Effector memory CD4-positive, alpha-beta T cell (primary cell): ENCODE measurements at regions not wholly inside any gene's neighbourhood (a gene's known extent, or its start where the extent isn't known, plus 50 kb on each side); places are given as distances from the start of the nearest gene placed in this dataset.

Experiments used
- DNase-seq, 3 donors: peaks; one replicate each; pipeline ENCODE4 v3.0.0-alpha.2; 2020
- H3K27ac ChIP-seq: 2 replicates; pipeline ENCODE4 v1.7.0; 2013; ENCODE audit warnings: mild to moderate bottlenecking, low read length, moderate library complexity; ENCODE audit not compliant: insufficient read depth, poor library complexity, severe bottlenecking
- H3K27me3 ChIP-seq: replicated peaks from 2 replicates; pipeline ENCODE4 v1.7.0; 2013; ENCODE audit warnings: mild to moderate bottlenecking, low read length; ENCODE audit not compliant: insufficient read depth, control insufficient read depth, poor library complexity, severe bottlenecking
- H3K36me3 ChIP-seq: 2 replicates; pipeline ENCODE4 v1.7.0; 2013; ENCODE audit warnings: mild to moderate bottlenecking, low read length, moderate library complexity; ENCODE audit not compliant: control insufficient read depth, insufficient read depth
- H3K4me1 ChIP-seq: 2 replicates; pipeline ENCODE4 v1.7.0; 2013; ENCODE audit warnings: low read length, mild to moderate bottlenecking; ENCODE audit not compliant: control insufficient read depth, insufficient read depth, poor library complexity, severe bottlenecking
- H3K4me3 ChIP-seq: 2 replicates; pipeline ENCODE4 v1.7.0; 2013; ENCODE audit warnings: low read length, low read depth, mild to moderate bottlenecking; ENCODE audit not compliant: insufficient read depth, poor library complexity, severe bottlenecking
- H3K9me3 ChIP-seq: 2 replicates; pipeline ENCODE4 v1.7.0; 2013; ENCODE audit warnings: mild to moderate bottlenecking, low read length, moderate library complexity; ENCODE audit not compliant: control insufficient read depth

DNA sequence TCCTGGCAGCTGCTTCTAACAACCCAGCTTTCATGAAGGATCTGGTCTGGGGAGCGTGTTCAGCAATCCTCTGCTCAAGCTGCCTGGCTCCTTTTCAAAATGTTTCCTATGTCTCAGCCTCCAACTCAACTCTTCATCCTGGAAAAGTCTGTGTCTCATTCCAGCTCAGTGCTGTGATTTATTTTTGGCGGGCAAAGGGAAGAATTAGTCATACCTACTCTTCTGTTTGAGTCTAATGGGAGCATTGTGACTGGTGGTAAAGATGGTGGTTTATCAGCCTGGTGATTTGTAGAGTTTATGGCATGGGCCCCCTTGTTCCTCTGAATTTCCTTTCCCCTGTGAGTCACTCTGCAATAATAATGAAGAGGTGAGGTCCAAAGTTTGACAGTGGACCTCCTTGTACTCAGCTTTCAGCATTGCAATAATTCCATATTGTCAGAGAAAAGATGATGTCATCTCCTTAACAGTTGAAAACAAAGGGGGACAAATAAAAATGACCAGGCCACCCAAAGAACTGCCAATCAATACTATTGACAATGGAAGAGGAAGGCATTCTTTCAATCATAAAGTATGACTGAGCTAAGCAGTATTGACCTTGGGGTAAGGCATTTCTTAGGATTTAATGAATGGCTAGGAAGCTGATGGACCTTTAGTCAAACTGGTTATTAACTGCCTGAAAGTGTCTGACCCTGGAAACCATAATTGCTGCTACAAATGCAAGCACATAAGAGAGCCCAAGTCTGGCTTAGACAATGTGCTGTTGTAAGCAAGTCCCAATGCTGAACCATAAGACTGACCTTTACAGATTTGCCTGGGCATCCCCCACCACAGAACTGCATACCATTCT, 204.7 kb upstream of the MCTP2 start:
- no peaks in the 10 kb centered on the region for H3K9me3 ChIP-seq
- H3K27me3 ChIP-seq, result no peaks in the 10 kb centered on the region
- no peaks in the 10 kb centered on the region for H3K36me3 ChIP-seq
- DNase-seq, result no peak
- no peak overlapping the region for H3K27ac ChIP-seq
- H3K4me3 ChIP-seq, result no peak overlapping the region
- H3K4me1 ChIP-seq, result no peaks in the 10 kb centered on the region

DNA sequence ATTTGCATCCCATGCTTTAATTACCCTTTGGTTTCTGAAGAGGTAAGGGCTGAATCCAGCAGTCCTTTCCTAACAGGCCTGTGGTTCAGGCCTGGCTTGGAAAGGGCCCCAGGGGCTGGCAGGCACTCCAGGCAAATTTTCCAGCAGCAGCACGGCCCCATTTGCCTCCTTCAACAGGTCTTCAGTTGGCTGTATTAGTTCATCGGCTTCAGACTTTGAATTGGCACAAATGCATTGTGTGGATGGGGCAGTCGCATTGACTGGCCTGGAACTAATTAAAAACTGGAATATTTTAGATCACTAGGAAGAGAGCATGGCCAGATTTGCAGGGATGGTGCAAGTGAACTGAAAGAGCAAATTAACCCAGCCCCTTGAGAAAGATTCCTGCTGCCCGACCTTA, 207.8 kb upstream of the MCTP2 start:
- no peaks in the 10 kb centered on the region for H3K4me1 ChIP-seq
- H3K27ac ChIP-seq, result no peak overlapping the region
- H3K9me3 ChIP-seq, result no peaks in the 10 kb centered on the region
- DNase-seq, result no peak
- no peaks in the 10 kb centered on the region for H3K27me3 ChIP-seq
- H3K36me3 ChIP-seq, result no peaks in the 10 kb centered on the region
- no peak overlapping the region for H3K4me3 ChIP-seq

DNA sequence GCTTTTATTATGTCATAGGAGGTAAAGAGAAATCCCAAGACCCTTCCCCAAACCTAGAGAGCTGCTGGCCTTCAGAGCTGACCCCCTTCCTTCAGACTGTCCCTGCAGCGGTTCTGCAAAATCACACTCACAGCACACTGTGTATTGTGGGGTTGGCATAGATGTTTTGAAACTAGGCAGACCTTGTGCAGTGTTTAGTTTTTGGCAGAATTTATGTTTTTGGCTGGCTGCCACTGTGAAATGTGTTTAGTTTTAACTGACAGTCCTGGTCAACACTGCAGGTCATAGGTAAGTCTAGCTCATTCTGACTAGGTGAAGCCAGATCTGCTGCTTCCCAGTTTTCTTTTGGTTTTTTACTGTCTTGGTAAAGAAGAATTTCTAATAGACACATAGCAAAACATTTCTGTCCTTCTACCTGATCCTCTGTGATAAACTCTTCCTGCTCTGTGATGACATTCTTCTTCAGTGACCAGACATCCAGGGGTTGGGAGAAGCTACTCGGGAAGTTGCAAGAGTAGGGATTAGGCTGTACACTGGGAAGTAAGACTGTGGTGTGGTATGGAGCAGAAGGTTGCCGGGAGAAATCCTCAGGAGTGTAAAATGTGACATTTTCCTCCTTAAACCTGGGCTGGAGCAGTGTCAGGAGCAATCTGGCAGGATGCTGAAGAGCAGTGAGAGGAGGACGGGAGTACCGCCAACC, 209.6 kb upstream of the MCTP2 start:
- Histone ChIP-seq H3K27me3 (no peaks in the 10 kb centered on the region), H3K4me1 (no peaks in the 10 kb centered on the region), H3K36me3 (no peaks in the 10 kb centered on the region), H3K27ac (no peak overlapping the region), H3K4me3 (no peak overlapping the region), H3K9me3 (no peaks in the 10 kb centered on the region)
- DNase-seq, result no peak

DNA sequence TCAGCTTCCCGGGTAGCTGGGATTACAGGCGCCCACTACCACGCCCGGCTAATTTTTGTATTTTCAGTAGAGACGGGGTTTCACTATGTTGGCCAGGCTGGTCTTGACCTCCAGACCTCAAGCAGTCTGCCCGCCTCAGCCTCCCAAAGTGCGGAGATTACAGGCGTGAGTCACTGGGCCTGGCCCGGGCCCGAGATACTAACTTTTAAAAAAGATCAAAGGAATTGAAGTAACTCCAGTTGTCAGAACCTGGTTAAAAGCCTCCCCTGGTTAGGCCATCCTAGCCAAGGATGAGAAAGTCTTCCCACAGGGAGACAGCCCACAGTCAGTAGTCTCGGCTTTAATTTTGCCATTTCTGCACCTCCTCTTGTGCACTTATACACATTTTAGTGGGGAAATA, 212.3 kb upstream of the MCTP2 start:
- Histone ChIP-seq H3K4me3 (no peak overlapping the region), H3K27me3 (no peaks in the 10 kb centered on the region), H3K9me3 (no peaks in the 10 kb centered on the region), H3K4me1 (no peaks in the 10 kb centered on the region), H3K36me3 (no peaks in the 10 kb centered on the region), H3K27ac (no peak overlapping the region)
- no peak for DNase-seq

DNA sequence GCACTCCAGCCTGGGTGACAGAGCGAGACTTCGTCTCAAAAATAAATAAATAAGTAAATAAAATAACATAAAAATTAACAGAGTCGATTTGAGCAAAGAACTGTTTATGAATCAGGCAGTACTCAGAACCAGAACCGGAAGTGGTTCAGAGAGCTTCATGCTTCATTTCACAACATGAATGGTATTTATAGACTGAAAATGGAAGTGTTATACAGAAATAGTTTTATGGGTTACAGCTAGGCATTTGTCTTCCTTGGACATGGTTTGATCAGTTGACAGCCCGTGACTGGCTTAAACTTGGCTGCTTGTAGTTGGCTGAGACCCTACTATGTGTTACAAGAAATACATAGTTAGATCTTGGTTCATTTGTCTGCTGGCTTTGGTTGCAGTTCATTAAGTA, 216.0 kb upstream of the MCTP2 start:
- H3K4me1 ChIP-seq, result no peaks in the 10 kb centered on the region
- no peak for DNase-seq
- no peaks in the 10 kb centered on the region for H3K36me3 ChIP-seq
- H3K9me3 ChIP-seq, result no peaks in the 10 kb centered on the region
- H3K4me3 ChIP-seq, result no peak overlapping the region
- no peak overlapping the region for H3K27ac ChIP-seq
- no peaks in the 10 kb centered on the region for H3K27me3 ChIP-seq

DNA sequence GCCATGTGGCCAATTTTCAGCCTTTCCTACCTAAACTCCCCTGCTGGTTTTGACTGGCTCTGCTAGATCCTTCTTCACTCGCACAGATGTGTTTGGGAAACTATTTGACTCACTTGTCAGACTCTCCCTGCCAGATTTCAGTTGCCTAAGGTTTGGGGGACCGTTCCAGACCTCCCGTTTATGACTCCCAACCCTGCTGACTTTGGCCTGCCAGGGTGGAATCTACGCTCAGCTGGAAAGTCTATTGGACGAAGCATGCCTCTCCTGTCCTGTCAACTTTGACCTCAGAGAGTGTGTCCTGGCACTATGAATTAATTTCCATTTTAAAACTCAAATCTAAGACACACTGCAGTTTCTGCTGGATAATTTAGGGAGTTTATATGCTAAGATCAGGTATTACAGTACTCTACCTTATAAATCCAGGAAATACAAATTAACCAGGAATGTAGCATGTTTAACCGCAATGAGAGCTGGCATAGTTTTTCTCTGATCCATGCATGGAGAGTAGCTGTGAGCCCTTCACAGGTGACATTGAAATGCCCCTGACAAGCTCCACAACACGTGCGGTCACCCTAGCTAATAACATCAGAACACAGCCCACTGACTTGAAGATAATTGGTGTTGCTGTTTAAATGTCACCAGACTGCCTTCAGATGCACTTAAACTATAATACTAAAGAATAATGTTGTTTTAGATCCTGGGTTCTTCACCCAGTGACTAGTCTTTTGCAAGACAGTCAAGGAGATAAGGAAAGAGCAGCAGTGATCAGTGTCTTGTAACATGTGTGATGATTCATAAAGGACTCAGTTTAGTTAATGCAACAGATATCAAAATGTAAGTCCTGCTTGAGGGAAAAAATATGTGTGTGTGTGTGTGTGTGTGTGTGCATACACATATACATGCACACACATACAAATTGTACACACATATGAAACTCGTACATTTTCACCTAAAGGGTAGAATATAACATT, 223.0 kb upstream of the MCTP2 start:
- no peaks in the 10 kb centered on the region for H3K9me3 ChIP-seq

DNA sequence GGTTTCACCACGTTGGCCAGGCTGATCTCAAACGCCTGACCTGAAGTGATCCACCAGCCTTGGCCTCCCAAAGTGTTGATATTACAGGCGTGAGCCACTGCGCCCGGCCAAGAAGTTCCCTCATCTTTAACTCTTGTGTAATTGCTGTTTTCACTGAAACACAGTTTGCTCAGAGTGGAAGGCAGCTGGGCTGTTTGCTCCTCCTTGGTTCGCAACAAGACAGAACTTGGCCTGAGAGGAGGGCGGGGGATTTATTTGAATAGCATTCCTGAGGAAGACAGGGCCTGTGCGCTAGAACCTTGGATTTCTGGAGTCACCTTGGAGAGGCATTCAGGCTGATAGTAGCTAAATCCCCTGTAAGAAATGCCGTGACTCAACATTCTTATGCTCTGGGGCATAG, 226.7 kb upstream of the MCTP2 start:
- H3K36me3 ChIP-seq, result no peaks in the 10 kb centered on the region
- H3K27me3 ChIP-seq, result no peaks in the 10 kb centered on the region
- no peak for DNase-seq
- no peaks in the 10 kb centered on the region for H3K4me1 ChIP-seq
- no peaks in the 10 kb centered on the region for H3K9me3 ChIP-seq
- no peak overlapping the region for H3K27ac ChIP-seq
- no peak overlapping the region for H3K4me3 ChIP-seq

More for the DNA sequence above, 223.0 kb upstream of the MCTP2 start:
- H3K36me3 ChIP-seq, result no peaks in the 10 kb centered on the region
- H3K27ac ChIP-seq, result no peak overlapping the region
- H3K4me3 ChIP-seq, result no peak overlapping the region
- no peaks in the 10 kb centered on the region for H3K4me1 ChIP-seq
- no peaks in the 10 kb centered on the region for H3K27me3 ChIP-seq
- no peak for DNase-seq

DNA sequence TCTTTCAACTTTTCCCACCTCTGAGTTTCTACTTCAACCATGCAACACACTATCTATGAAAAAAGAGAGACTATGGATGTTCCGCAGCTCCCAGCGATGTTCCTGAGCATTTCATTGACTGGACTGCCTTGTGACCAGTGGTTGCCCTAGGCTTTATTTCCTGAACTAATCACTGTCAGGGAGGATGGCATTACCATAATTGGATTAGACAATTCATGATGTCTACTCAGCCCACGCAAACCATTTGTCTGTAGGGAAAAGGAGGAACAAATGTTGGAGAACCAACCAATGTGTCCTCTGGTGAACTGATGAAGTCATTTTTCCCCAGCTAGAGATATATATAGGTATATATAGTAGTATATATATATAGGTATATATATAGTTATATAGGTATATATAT, 229.3 kb upstream of the MCTP2 start:
- no peaks in the 10 kb centered on the region for H3K27me3 ChIP-seq
- DNase-seq, result no peak
- no peak overlapping the region for H3K27ac ChIP-seq
- H3K4me3 ChIP-seq, result no peak overlapping the region
- no peaks in the 10 kb centered on the region for H3K4me1 ChIP-seq
- no peaks in the 10 kb centered on the region for H3K9me3 ChIP-seq
- H3K36me3 ChIP-seq, result no peaks in the 10 kb centered on the region

DNA sequence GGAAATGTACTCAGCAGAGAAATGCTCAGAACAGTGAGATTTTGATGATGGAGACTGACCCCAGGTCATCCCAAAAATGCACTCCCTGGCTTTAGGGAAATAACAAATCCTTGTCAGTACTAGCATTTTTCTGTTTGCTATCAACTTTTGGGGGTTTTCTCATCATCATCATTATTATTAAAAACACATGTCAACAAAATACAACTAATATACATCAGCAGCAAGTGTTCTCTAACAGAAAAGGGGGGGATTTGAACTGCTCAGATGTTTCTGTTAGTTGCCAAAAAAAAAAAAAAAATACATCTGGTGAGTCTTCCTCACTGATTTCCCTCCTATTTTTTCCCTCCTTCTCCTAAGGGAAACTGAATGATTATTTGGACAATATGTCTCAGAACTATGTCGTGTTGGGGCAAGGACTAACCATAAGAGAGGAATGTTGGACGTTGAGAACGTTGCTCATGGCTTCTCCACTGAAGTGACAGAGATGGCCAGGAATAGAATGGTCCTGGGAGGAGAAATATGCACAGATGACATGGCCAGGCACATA, 230.0 kb upstream of the MCTP2 start:
- DNase-seq, result no peak

More for the DNA sequence above, 230.0 kb upstream of the MCTP2 start:
- H3K4me3 ChIP-seq, result no peak overlapping the region
- no peaks in the 10 kb centered on the region for H3K27me3 ChIP-seq
- H3K9me3 ChIP-seq, result no peaks in the 10 kb centered on the region
- H3K36me3 ChIP-seq, result no peaks in the 10 kb centered on the region
- no peaks in the 10 kb centered on the region for H3K4me1 ChIP-seq
- no peak overlapping the region for H3K27ac ChIP-seq
